ENCODE measurements at regions not wholly inside any gene's neighbourhood (a gene's known extent, or its start where the extent isn't known, plus 50 kb on each side); places are given as distances from the start of the nearest gene placed in this dataset.

GRCh38 chr4:137067735-137068134, 464.6 kb downstream of the PCDH18 start:
- H3K27ac Mint-ChIP-seq, result no peak overlapping the region
- no peaks in the 10 kb centered on the region for H3K4me1 ChIP-seq
- no peaks in the 10 kb centered on the region for H3K36me3 Mint-ChIP-seq
- no peaks in the 10 kb centered on the region for H3K79me2 ChIP-seq (ENCODE audit: low read depth)
- no peak overlapping the region for H3K4me3 ChIP-seq
- H3K4me3 Mint-ChIP-seq, result no peak overlapping the region
- peaks cover 4% of the 10 kb centered on the region for H3K4me1 Mint-ChIP-seq
- H2AFZ ChIP-seq (replicated peaks), result no peak overlapping the region
- H3K27me3 ChIP-seq, result no peaks in the 10 kb centered on the region
- H3K27ac ChIP-seq, result no peak overlapping the region
- H3F3A ChIP-seq (ENCODE audit: low read depth), result no peaks in the 10 kb centered on the region
- H3K9me3 Mint-ChIP-seq, result no peaks in the 10 kb centered on the region
- DNase-seq (ENCODE audit: low spot score), result no peak
- H3K36me3 ChIP-seq, result no peaks in the 10 kb centered on the region
- no peaks in the 10 kb centered on the region for H3K9me3 ChIP-seq (ENCODE audit: low read depth)
- H3K27me3 Mint-ChIP-seq (ENCODE audit: insufficient read depth, low read depth), result no peaks in the 10 kb centered on the region
- H3K9ac ChIP-seq, result no peak overlapping the region
- H4K20me1 ChIP-seq (ENCODE audit: low read depth), result no peaks in the 10 kb centered on the region
- no peak overlapping the region for H3K4me2 ChIP-seq
- TF ChIP-seq CTCF (IDR thresholded peaks at IDR 0.05) (no peak), EZH2 (IDR thresholded peaks at IDR 0.05) (no peak), EZH2phosphoT487 (IDR thresholded peaks at IDR 0.05) (no peak)

GRCh38 chr4:137065311-137065710, 467.0 kb downstream of the PCDH18 start:
- DNase-seq (ENCODE audit: low spot score), result no peak

DNA sequence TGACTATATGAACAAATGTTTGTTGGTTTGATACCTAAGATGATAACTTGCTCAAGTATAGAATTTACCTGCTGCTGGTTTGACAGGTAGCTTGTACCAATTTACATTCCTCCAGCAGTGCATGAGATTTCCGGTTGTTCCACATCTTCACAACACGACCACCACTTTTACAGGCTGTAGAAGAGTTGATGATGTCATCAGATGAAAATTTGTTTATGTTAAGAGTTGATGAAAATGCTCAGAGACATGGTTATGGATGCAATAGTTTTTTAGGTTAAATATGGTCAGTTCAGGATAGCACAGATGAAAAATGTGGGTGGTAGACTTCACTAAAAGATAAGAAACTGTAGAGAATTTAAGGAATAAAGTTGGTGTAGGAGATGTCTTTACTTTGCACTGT, 468.3 kb downstream of the PCDH18 start:
- H4K20me1 ChIP-seq (ENCODE audit: low read depth), result no peaks in the 10 kb centered on the region
- Mint-ChIP-seq H3K9me3 (no peaks in the 10 kb centered on the region), H3K4me1 (peaks cover 4% of the 10 kb centered on the region), H3K36me3 (no peaks in the 10 kb centered on the region), H3K4me3 (no peak overlapping the region), H3K27ac (no peak overlapping the region), H3K27me3 (ENCODE audit: insufficient read depth, low read depth) (no peaks in the 10 kb centered on the region)
- H3K36me3 ChIP-seq, result no peaks in the 10 kb centered on the region
- H3K79me2 ChIP-seq (ENCODE audit: low read depth), result no peaks in the 10 kb centered on the region
- H3F3A ChIP-seq (ENCODE audit: low read depth), result no peaks in the 10 kb centered on the region
- H2AFZ ChIP-seq (replicated peaks), result no peak overlapping the region
- H3K27me3 ChIP-seq, result no peaks in the 10 kb centered on the region
- H3K4me2 ChIP-seq, result no peak overlapping the region
- no peak for DNase-seq (ENCODE audit: low spot score)
- no peak overlapping the region for H3K27ac ChIP-seq
- no peak overlapping the region for H3K4me3 ChIP-seq
- H3K4me1 ChIP-seq, result no peaks in the 10 kb centered on the region
- H3K9me3 ChIP-seq (ENCODE audit: low read depth), result no peaks in the 10 kb centered on the region
- no peak for TF ChIP-seq CTCF (IDR thresholded peaks at IDR 0.05)
- TF ChIP-seq EZH2 (IDR thresholded peaks at IDR 0.05), result no peak
- no peak for TF ChIP-seq EZH2phosphoT487 (IDR thresholded peaks at IDR 0.05)
- no peak overlapping the region for H3K9ac ChIP-seq

More at GRCh38 chr4:137065311-137065710, 467.0 kb downstream of the PCDH18 start:
- Histone ChIP-seq H3K27ac (no peak overlapping the region), H3K36me3 (no peaks in the 10 kb centered on the region), H3K9me3 (ENCODE audit: low read depth) (no peaks in the 10 kb centered on the region), H3F3A (ENCODE audit: low read depth) (no peaks in the 10 kb centered on the region), H3K9ac (no peak overlapping the region), H3K79me2 (ENCODE audit: low read depth) (no peaks in the 10 kb centered on the region), H3K4me2 (no peak overlapping the region), H3K4me1 (no peaks in the 10 kb centered on the region), H3K4me3 (no peak overlapping the region), H2AFZ (replicated peaks) (no peak overlapping the region), H4K20me1 (ENCODE audit: low read depth) (no peaks in the 10 kb centered on the region), H3K27me3 (no peaks in the 10 kb centered on the region)
- H3K4me3 Mint-ChIP-seq, result no peak overlapping the region
- no peaks in the 10 kb centered on the region for H3K27me3 Mint-ChIP-seq (ENCODE audit: insufficient read depth, low read depth)
- H3K9me3 Mint-ChIP-seq, result no peaks in the 10 kb centered on the region
- no peaks in the 10 kb centered on the region for H3K36me3 Mint-ChIP-seq
- TF ChIP-seq EZH2phosphoT487 (IDR thresholded peaks at IDR 0.05) (no peak), EZH2 (IDR thresholded peaks at IDR 0.05) (no peak), CTCF (IDR thresholded peaks at IDR 0.05) (no peak)
- H3K4me1 Mint-ChIP-seq, result peaks cover 4% of the 10 kb centered on the region
- H3K27ac Mint-ChIP-seq, result no peak overlapping the region
